C4-2B (cell line): ENCODE measurements at regions not wholly inside any gene's neighbourhood (a gene's known extent, or its start where the extent isn't known, plus 50 kb on each side); places are given as distances from the start of the nearest gene placed in this dataset.

Source experiments
- ZFX ChIP-seq: fragments of 450-650 bp; IDR thresholded peaks from 2 replicates; pipeline ENCODE4 v1.6.1; 2017
- TF ChIP-seq, protein P1 (sequence below): fragments of 450-650 bp; conservative IDR thresholded peaks from 2 replicates; pipeline ENCODE4 v1.5.1; 2017; ENCODE audit warnings: mild to moderate bottlenecking

DNA sequence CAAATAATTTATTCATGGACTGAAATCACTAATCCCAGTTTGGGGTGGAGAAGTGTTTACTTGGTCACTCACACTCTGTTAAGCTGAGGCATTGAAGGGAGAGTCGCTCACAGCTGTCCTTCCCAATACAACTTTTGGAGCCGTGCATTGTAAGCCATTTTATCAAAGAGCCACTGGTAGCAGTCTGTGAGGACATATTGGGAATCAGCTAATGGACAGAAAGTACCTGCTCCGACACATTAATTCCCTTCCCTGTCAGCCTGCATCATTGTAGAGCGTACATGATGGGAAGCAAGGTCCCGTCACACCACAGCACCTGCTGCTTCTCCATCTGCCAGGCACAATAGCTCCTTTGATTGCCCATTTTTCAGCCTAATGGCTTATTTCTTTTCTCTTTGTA, 643.2 kb downstream of the SQOR start:
- TF ChIP-seq, protein P1, sequence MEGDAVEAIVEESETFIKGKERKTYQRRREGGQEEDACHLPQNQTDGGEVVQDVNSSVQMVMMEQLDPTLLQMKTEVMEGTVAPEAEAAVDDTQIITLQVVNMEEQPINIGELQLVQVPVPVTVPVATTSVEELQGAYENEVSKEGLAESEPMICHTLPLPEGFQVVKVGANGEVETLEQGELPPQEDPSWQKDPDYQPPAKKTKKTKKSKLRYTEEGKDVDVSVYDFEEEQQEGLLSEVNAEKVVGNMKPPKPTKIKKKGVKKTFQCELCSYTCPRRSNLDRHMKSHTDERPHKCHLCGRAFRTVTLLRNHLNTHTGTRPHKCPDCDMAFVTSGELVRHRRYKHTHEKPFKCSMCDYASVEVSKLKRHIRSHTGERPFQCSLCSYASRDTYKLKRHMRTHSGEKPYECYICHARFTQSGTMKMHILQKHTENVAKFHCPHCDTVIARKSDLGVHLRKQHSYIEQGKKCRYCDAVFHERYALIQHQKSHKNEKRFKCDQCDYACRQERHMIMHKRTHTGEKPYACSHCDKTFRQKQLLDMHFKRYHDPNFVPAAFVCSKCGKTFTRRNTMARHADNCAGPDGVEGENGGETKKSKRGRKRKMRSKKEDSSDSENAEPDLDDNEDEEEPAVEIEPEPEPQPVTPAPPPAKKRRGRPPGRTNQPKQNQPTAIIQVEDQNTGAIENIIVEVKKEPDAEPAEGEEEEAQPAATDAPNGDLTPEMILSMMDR, result no peak
- TF ChIP-seq ZFX, result no peak
